ENCODE measurements at regions not wholly inside any gene's neighbourhood (a gene's known extent, or its start where the extent isn't known, plus 50 kb on each side); places are given as distances from the start of the nearest gene placed in this dataset.

DNA sequence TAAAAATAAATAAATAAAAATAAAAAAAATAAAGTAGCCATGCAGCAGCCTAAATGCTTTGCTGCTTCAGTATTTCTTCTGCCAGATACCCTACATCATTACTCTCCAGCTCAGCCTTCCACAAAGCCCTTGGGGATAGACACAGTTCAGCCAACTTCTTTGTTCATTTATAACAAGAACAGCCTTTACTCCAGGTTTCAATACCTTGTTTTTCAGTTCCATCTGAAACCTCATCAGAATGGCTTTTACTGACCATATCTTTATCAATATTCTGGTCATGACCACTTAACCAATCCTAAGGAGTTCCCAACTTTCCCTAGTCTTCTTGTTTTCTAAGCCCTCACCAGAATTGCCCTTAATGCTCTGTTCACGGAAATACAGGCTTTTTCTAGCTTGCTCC lies 128.3 kb upstream of the MED14 start:
- TF ChIP-seq KLF16 (tag by site-specific recombination; IDR thresholded peaks at IDR 0.05) (no peak), ZNF664 (tag by site-specific recombination; IDR thresholded peaks at IDR 0.05) (no peak), YY2 (tag by site-specific recombination; IDR thresholded peaks at IDR 0.05) (no peak), ZNF133 (tag by site-specific recombination; IDR thresholded peaks at IDR 0.05) (no peak), GLI4 (tag by site-specific recombination; IDR thresholded peaks at IDR 0.05) (no peak), GLI2 (tag by site-specific recombination; IDR thresholded peaks at IDR 0.05; ENCODE audit: borderline replicate concordance, low read depth) (no peak), ZNF416 (tag by site-specific recombination; IDR thresholded peaks at IDR 0.05) (no peak), ZNF670 (tag by site-specific recombination; IDR thresholded peaks at IDR 0.05; ENCODE audit: low read depth) (no peak), ZNF626 (tag by site-specific recombination; IDR thresholded peaks at IDR 0.05) (no peak), ZNF169 (tag by site-specific recombination; IDR thresholded peaks at IDR 0.05) (no peak)
- TF ChIP-seq, protein P1, sequence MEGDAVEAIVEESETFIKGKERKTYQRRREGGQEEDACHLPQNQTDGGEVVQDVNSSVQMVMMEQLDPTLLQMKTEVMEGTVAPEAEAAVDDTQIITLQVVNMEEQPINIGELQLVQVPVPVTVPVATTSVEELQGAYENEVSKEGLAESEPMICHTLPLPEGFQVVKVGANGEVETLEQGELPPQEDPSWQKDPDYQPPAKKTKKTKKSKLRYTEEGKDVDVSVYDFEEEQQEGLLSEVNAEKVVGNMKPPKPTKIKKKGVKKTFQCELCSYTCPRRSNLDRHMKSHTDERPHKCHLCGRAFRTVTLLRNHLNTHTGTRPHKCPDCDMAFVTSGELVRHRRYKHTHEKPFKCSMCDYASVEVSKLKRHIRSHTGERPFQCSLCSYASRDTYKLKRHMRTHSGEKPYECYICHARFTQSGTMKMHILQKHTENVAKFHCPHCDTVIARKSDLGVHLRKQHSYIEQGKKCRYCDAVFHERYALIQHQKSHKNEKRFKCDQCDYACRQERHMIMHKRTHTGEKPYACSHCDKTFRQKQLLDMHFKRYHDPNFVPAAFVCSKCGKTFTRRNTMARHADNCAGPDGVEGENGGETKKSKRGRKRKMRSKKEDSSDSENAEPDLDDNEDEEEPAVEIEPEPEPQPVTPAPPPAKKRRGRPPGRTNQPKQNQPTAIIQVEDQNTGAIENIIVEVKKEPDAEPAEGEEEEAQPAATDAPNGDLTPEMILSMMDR (tag by site-specific recombination; IDR thresholded peaks at IDR 0.05): no peak
- TF ChIP-seq, protein P2, sequence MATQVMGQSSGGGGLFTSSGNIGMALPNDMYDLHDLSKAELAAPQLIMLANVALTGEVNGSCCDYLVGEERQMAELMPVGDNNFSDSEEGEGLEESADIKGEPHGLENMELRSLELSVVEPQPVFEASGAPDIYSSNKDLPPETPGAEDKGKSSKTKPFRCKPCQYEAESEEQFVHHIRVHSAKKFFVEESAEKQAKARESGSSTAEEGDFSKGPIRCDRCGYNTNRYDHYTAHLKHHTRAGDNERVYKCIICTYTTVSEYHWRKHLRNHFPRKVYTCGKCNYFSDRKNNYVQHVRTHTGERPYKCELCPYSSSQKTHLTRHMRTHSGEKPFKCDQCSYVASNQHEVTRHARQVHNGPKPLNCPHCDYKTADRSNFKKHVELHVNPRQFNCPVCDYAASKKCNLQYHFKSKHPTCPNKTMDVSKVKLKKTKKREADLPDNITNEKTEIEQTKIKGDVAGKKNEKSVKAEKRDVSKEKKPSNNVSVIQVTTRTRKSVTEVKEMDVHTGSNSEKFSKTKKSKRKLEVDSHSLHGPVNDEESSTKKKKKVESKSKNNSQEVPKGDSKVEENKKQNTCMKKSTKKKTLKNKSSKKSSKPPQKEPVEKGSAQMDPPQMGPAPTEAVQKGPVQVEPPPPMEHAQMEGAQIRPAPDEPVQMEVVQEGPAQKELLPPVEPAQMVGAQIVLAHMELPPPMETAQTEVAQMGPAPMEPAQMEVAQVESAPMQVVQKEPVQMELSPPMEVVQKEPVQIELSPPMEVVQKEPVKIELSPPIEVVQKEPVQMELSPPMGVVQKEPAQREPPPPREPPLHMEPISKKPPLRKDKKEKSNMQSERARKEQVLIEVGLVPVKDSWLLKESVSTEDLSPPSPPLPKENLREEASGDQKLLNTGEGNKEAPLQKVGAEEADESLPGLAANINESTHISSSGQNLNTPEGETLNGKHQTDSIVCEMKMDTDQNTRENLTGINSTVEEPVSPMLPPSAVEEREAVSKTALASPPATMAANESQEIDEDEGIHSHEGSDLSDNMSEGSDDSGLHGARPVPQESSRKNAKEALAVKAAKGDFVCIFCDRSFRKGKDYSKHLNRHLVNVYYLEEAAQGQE (tag by site-specific recombination; IDR thresholded peaks at IDR 0.05): no peak

All from HEK293 (cell line).